HG02759 (cell line): ENCODE measurements at regions not wholly inside any gene's neighbourhood (a gene's known extent, or its start where the extent isn't known, plus 50 kb on each side); places are given as distances from the start of the nearest gene placed in this dataset.

Experiments
- ATAC-seq: cut with Tn5 transposase; IDR thresholded peaks from one replicate; pipeline ENCODE4 v1.9.1; 2021; ENCODE audit warnings: mild to moderate bottlenecking, moderate library complexity; ENCODE audit not compliant: unreplicated experiment

DNA sequence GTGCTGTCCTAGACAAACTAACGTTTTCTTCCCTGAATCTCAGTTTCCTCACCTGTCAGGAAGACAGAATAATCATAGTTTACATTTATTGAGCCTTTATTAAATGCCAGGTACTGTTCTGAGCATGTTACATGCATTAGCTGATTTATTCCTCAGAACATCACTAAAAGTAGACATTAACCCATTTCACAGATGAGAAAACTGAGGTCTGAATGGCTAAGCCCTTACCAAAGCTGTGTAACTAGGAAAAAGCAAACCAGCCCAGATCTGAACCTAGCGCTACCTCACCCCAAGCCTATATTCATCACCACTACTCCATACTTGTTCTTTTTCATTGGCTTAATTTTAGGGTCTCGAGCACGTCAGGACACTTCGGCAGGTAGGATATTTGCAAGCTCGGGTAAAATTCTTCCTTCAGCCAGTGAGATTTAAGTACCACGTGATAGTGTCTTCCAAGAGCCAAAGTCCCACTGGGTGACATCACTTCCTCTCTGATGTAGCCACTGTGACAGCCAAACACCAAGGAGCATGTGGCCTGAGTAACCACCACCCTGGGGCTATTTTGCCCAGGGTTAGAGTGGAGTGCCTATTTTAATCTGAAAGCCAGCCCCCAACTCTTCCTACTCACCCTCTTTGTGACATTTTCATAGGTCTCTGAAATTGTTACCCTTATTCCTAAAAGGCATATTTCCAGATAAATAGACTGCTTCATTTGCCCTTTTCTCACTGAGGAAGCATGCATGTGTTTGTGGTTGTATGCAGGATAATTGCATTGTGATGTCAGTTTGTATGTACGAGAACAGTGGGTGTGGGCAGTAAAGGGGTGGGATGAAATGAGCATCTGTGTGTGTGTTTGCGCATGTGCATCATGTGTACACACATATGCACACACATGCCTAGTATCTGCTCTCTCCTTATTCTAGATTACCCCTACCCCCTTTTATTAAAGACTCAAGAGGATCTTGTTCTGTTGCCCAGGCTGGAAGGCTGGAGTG is 62.2 kb upstream of the WSCD2 start:
- no peak for ATAC-seq

GRCh38 chr12:108069651-108070165 is 59.4 kb upstream of the WSCD2 start:
- ATAC-seq = no peak

DNA sequence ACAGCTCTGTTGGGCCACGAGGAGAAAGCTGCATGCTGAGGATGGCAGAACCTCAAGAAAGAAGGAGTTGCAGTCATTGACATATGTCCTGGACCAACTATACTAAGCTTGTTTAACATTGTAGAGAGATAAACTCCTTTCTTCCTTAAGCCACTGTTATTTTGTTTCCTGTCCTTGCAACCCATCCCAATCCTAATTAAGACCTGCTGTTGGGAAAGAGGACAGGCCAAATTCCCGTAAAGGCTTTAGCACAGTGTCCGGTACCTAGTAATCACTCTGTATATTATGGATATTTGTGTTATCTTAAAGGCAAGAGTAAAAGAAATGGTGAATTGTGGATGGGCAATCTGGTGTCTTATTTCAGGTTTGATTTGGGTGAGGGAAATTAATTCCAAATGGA is 53.5 kb upstream of the WSCD2 start:
- no peak for ATAC-seq

DNA sequence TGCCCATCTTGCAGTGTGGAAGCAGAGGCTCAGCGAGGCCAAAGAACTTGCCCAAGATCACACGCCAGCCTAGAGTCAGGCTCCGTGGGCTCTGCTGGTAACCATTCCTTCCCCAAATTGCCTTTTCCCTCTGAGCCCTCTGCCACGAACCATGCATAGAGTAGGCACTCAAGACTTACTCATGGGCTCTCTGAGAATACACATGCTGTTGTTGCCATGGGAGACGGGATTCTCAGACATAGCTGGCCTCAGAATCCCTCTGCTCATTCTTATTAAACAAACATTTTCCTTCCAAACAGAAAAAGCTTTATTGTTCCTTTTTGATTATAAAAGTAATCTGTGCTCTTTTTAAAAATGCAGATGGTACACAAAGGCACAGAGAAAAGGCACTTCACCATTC is 52.5 kb upstream of the WSCD2 start:
- ATAC-seq = no peak

DNA sequence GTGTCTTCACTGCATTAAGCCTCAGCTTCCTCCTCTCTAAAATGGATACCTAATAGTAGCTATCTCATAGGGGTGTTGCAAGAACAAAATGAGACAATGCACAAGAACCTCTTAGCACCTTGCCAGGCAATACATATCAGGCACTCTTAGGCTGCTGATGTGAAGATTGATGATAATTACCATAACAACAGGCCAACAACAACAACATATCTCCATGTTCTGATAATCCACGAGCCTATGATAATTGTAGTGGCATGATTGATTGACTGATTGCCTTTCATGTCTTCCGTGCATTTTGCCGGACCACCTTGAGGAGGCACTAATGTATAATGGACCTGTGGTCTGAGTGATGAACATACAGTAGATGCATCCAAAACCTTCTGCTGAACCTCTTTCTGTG is 50.7 kb upstream of the WSCD2 start:
- ATAC-seq = no peak
